MCF 10A (cell line): ENCODE measurements at regions not wholly inside any gene's neighbourhood (a gene's known extent, or its start where the extent isn't known, plus 50 kb on each side); places are given as distances from the start of the nearest gene placed in this dataset.
A peak's percentile ranks its signal among the peaks of the same experiment; 100 is the strongest.

Experiments used
- BruUV-seq: library from RNA; stranded (reverse); fragments of 400-500 nt; replicated peaks from 2 replicates; lab custom pipeline; 2021; lab: Mats Ljungman, UMichigan
- CTCF ChIA-PET: fragments of 300-600 bp; sonication (Branson Sonifier 250); formaldehyde crosslinking; extraction: SDS; loops from one replicate; lab custom pipeline; 2021; ENCODE audit warnings: antibody characterized with exemption, inconsistent platforms; lab: Yijun Ruan, JAX
- POLR2A ChIA-PET: fragments of 300-600, 350-650 bp; sonication (Branson Sonifier 250); formaldehyde crosslinking; extraction: SDS; loops from one replicate; lab custom pipeline; 2020; ENCODE audit warnings: antibody characterized with exemption, inconsistent platforms; lab: Yijun Ruan, JAX
- DNase-seq: peaks from one replicate; pipeline ENCODE4 v3.0.0-alpha.2; 2018; ENCODE audit not compliant: unreplicated experiment
- H3K27ac Mint-ChIP-seq: one replicate; pipeline ENCODE4 v1.8.0; 2022; ENCODE audit warnings: mild to moderate bottlenecking, low read depth, mixed read lengths; ENCODE audit not compliant: unreplicated experiment
- H3K27me3 Mint-ChIP-seq: one replicate; pipeline ENCODE4 v1.8.0; 2022; ENCODE audit warnings: mixed read lengths; ENCODE audit not compliant: insufficient read depth, unreplicated experiment
- H3K36me3 Mint-ChIP-seq: one replicate; pipeline ENCODE4 v1.8.0; 2022; ENCODE audit warnings: mild to moderate bottlenecking, moderate library complexity, mixed read lengths; ENCODE audit not compliant: insufficient read depth, unreplicated experiment
- H3K4me1 Mint-ChIP-seq: one replicate; pipeline ENCODE4 v1.8.0; 2022; ENCODE audit warnings: mixed read lengths; ENCODE audit not compliant: insufficient read depth, unreplicated experiment
- H3K4me3 Mint-ChIP-seq: one replicate; pipeline ENCODE4 v1.8.0; 2022; ENCODE audit warnings: mild to moderate bottlenecking, moderate library complexity, mixed read lengths; ENCODE audit not compliant: unreplicated experiment
- H3K9me3 Mint-ChIP-seq: one replicate; pipeline ENCODE4 v1.8.0; 2022; ENCODE audit warnings: mixed read lengths; ENCODE audit not compliant: unreplicated experiment
- intact Hi-C: fragments of 100-400 bp; cut with micrococcal nuclease; formaldehyde crosslinking; loops from 2 replicates; pipeline ENCODE4 v1.14.1; 2022
- TF ChIP-seq, protein P1 (sequence below): fragments of 200-600 bp; IDR thresholded peaks from one replicate; pipeline ENCODE4 v1.8.0; 2022; ENCODE audit warnings: antibody characterized with exemption, mild to moderate bottlenecking; ENCODE audit not compliant: unreplicated experiment

DNA sequence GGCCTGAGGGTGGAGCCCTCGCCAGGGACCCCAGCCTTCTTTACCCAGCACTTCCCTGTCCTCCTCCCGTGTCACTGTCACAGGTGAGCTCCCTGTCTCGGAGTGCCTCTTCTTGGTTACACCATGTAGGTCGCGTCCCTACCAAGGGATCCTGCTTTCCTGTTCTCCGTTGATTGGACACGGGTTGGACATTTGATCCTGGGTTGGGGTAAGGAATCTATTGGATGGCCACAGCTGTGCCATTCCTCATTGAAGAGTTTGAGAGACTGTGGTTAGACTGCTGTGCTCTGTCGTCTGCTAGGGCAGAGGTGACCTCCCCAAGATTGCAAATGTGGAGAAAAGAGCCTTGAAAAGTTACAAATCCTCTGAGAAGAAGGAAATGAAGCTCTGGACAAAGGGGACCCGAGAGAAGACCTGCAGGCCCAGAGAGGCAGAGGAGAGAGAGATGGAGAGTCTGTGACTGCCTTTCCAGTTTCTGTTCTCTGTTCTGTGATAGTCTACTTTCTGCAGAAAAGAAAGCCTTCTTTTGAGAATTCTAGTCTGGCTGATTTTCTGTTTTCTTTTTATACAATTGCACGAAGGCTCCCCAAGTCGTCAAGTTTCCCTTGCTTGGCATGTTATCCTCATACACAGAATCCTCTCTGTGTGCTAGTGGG lies 325.7 kb upstream of the RGMA start:
- Mint-ChIP-seq H3K27me3 (no peaks in the 10 kb centered on the region), H3K9me3 (peaks cover 11% of the 10 kb centered on the region), H3K27ac (no peak overlapping the region), H3K4me3 (no peak overlapping the region), H3K4me1 (peaks cover 4% of the 10 kb centered on the region), H3K36me3 (no peaks in the 10 kb centered on the region)
- no TSS peak for BruUV-seq
- TF ChIP-seq, protein P1, sequence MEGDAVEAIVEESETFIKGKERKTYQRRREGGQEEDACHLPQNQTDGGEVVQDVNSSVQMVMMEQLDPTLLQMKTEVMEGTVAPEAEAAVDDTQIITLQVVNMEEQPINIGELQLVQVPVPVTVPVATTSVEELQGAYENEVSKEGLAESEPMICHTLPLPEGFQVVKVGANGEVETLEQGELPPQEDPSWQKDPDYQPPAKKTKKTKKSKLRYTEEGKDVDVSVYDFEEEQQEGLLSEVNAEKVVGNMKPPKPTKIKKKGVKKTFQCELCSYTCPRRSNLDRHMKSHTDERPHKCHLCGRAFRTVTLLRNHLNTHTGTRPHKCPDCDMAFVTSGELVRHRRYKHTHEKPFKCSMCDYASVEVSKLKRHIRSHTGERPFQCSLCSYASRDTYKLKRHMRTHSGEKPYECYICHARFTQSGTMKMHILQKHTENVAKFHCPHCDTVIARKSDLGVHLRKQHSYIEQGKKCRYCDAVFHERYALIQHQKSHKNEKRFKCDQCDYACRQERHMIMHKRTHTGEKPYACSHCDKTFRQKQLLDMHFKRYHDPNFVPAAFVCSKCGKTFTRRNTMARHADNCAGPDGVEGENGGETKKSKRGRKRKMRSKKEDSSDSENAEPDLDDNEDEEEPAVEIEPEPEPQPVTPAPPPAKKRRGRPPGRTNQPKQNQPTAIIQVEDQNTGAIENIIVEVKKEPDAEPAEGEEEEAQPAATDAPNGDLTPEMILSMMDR = no peak
- POLR2A ChIA-PET = interaction anchor here (0.6 kb wide), 1 partner anchor 98 kb away, joined by 3 read pairs; no protein-coding TSS in a partner anchor
- no peak for DNase-seq
- intact Hi-C loops = no loop called here
- CTCF ChIA-PET = no interaction called here

- CTCF ChIA-PET = no interaction called here
- intact Hi-C loops = no loop called here
- Mint-ChIP-seq H3K4me1 (peaks cover 4% of the 10 kb centered on the region), H3K27me3 (no peaks in the 10 kb centered on the region), H3K9me3 (peaks cover 11% of the 10 kb centered on the region), H3K36me3 (no peaks in the 10 kb centered on the region), H3K27ac (no peak overlapping the region), H3K4me3 (no peak overlapping the region)
- BruUV-seq = no TSS peak
- no peak for DNase-seq
- POLR2A ChIA-PET = no interaction called here
- TF ChIP-seq, protein P1 = no peak
These were observed 324.7 kb upstream of the RGMA start for GRCh38 chr15:93413745-93414144.

DNA sequence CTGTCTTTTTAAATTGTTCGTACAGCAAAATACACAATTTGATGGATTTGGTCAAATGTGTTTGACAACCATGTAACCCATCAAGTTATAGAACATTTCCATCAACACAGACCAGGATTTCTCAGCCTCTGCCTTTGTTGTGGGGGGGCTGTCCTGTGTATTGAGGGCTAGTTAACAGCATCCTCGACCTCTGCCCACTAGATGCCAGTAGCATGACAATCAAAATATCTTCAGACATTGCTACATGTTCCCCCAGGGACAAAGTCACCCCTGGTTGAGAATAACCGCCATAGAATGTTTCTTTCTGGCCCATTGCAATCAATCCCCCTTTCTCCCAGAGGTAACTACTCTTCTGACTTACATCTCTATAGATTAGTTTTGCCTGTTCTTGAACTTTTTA lies 310.1 kb upstream of the RGMA start:
- BruUV-seq = no TSS peak
- H3K4me3 Mint-ChIP-seq = no peak overlapping the region
- intact Hi-C loops = loop anchor here (2.0 kb wide), 1 partner anchor 576 kb away; no protein-coding TSS in a partner anchor

DNA sequence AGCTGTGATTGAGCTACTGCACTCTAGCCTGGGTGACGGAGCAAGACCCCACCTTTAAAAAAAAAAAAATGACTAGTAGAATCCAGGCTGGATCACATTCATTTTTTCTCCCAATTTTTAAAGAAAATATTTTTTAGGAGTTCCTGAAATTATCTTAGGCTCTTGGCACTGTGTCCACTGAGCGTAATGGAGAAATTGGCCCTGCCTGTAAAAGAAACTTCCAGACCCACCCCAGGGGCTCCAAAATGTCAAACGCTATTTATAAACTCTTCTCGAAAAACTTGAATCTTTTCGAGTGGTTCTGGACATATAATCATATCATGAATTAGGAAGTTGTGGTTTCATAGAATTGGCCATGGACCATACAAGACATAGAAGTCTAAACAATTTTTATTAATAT lies 300.2 kb upstream of the RGMA start:
- TF ChIP-seq, protein P1 = no peak
- intact Hi-C loops = no loop called here
- Mint-ChIP-seq H3K4me3 (no peak overlapping the region), H3K36me3 (no peaks in the 10 kb centered on the region), H3K27ac (no peak overlapping the region), H3K27me3 (no peaks in the 10 kb centered on the region), H3K9me3 (peaks cover 7% of the 10 kb centered on the region), H3K4me1 (no peaks in the 10 kb centered on the region)
- no peak for DNase-seq
- ChIA-PET CTCF (interaction anchor here (0.6 kb wide), 1 partner anchor 595 kb away, joined by 6 read pairs; no protein-coding TSS in a partner anchor), POLR2A (no interaction called here)
- no TSS peak for BruUV-seq

More for the DNA sequence above, 310.1 kb upstream of the RGMA start:
- TF ChIP-seq, protein P1 = no peak
- H3K27me3 Mint-ChIP-seq = no peaks in the 10 kb centered on the region
- H3K9me3 Mint-ChIP-seq = peaks cover 8% of the 10 kb centered on the region
- DNase-seq = peak; percentile 6
- H3K27ac Mint-ChIP-seq = no peak overlapping the region
- H3K4me1 Mint-ChIP-seq = no peaks in the 10 kb centered on the region
- POLR2A ChIA-PET = no interaction called here
- H3K36me3 Mint-ChIP-seq = no peaks in the 10 kb centered on the region
- CTCF ChIA-PET = interaction anchor here (0.7 kb wide), 1 partner anchor 16 kb away, joined by 4 read pairs; no protein-coding TSS in a partner anchor
